Fibroblast of lung (primary cell): ENCODE measurements at regions not wholly inside any gene's neighbourhood (a gene's known extent, or its start where the extent isn't known, plus 50 kb on each side); places are given as distances from the start of the nearest gene placed in this dataset.

Experiments
- EZH2 ChIP-seq: IDR thresholded peaks from 2 replicates; pipeline ENCODE4 v1.5.1; 2012; ENCODE audit warnings: low read length, control low read depth, mild to moderate bottlenecking; ENCODE audit errors: missing control alignments
- TF ChIP-seq, protein P1 (sequence below), 2 donors: IDR thresholded peaks in 1 of 2; conservative IDR thresholded peaks in 1 of 2; 1 replicate in 1 of 2; 2 replicates in 1 of 2; pipeline ENCODE4 v1.5.1; 2011 to 2012; ENCODE audit warnings: low read length in 2 of 2, control low read depth in 1 of 2, inconsistent platforms in 1 of 2, low read depth in 1 of 2, mild to moderate bottlenecking in 1 of 2

DNA sequence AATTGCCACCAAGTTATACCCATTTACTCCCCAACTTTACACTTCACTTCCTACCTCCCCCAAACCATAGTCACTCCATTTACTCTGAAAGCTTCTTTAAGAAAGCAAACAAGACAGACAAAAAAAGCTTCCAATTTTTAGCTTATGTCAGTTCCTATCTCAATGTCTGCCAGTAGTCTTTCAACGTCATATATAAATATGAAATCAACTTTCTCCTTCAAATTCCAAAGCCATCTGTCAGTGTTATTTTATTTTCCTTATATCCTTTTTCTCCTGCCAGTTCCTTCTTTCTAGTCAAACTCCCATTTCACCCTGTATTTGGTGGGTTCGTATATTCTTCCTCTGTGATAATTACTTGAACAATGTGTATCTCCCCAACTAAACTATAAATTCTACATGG, 85.8 kb upstream of the CMC1 start:
- TF ChIP-seq, protein P1, sequence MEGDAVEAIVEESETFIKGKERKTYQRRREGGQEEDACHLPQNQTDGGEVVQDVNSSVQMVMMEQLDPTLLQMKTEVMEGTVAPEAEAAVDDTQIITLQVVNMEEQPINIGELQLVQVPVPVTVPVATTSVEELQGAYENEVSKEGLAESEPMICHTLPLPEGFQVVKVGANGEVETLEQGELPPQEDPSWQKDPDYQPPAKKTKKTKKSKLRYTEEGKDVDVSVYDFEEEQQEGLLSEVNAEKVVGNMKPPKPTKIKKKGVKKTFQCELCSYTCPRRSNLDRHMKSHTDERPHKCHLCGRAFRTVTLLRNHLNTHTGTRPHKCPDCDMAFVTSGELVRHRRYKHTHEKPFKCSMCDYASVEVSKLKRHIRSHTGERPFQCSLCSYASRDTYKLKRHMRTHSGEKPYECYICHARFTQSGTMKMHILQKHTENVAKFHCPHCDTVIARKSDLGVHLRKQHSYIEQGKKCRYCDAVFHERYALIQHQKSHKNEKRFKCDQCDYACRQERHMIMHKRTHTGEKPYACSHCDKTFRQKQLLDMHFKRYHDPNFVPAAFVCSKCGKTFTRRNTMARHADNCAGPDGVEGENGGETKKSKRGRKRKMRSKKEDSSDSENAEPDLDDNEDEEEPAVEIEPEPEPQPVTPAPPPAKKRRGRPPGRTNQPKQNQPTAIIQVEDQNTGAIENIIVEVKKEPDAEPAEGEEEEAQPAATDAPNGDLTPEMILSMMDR (conservative IDR thresholded peaks at IDR 0.05 in 1 of 2, IDR thresholded peaks at IDR 0.05 in 1 of 2; ENCODE audit: low read depth in 1 of 2, low read length in 2 of 2) = no peak
- TF ChIP-seq EZH2 = no peak
